Liver (tissue), 8 donors: ENCODE measurements at regions not wholly inside any gene's neighbourhood (a gene's known extent, or its start where the extent isn't known, plus 50 kb on each side); places are given as distances from the start of the nearest gene placed in this dataset.

Source experiments
- DNase-seq: peaks from one replicate; pipeline ENCODE4 v3.0.0-alpha.2; 2017; ENCODE audit warnings: low spot score
- H3K27ac ChIP-seq, 2 donors: one replicate each; pipeline ENCODE4 v1.7.0; 2013; ENCODE audit warnings: inconsistent platforms in 2 of 2, low read length in 2 of 2, control low read depth in 1 of 2, low read depth in 1 of 2, mild to moderate bottlenecking in 1 of 2
- H3K27me3 ChIP-seq, 4 donors: one replicate each; pipeline versions ENCODE4 v1.6.1 to v1.7.0; 2013; ENCODE audit warnings: low read length in 3 of 4, inconsistent platforms in 1 of 4, mild to moderate bottlenecking in 1 of 4, moderate library complexity in 1 of 4; ENCODE audit not compliant: control insufficient read depth in 4 of 4, insufficient read depth in 4 of 4
- H3K36me3 ChIP-seq, 4 donors: one replicate each; pipeline versions ENCODE4 v1.6.1 to v1.7.0; 2013; ENCODE audit warnings: low read length in 3 of 4, mild to moderate bottlenecking in 3 of 4, low read depth in 1 of 4, moderate library complexity in 1 of 4; ENCODE audit not compliant: control insufficient read depth in 4 of 4, insufficient read depth in 3 of 4
- H3K4me1 ChIP-seq, 4 donors: one replicate each; pipeline versions ENCODE4 v1.6.1 to v1.7.0; 2013; ENCODE audit warnings: low read length in 3 of 4, mild to moderate bottlenecking in 3 of 4, moderate library complexity in 1 of 4; ENCODE audit not compliant: control insufficient read depth in 4 of 4, insufficient read depth in 4 of 4
- H3K4me3 ChIP-seq, 3 donors: one replicate each; pipeline versions ENCODE4 v1.6.1 to v1.7.0; 2013; ENCODE audit warnings: low read length in 3 of 3, control low read depth in 1 of 3, low read depth in 1 of 3, mild to moderate bottlenecking in 1 of 3
- H3K9ac ChIP-seq, 2 donors: one replicate each; pipeline ENCODE4 v1.7.0; 2013; ENCODE audit warnings: low read length in 2 of 2, mild to moderate bottlenecking in 2 of 2, moderate library complexity in 2 of 2, control low read depth in 1 of 2, low read depth in 1 of 2
- H3K9me3 ChIP-seq, 4 donors: one replicate each; pipeline versions ENCODE4 v1.6.1 to v1.7.0; 2013; ENCODE audit warnings: low read length in 3 of 4; ENCODE audit not compliant: control insufficient read depth in 4 of 4
- ATF3 ChIP-seq: IDR thresholded peaks from 2 replicates; pipeline ENCODE4 v1.6.1; 2016; ENCODE audit warnings: antibody characterized with exemption
- CTCF ChIP-seq: fragments of 150-350 bp; IDR thresholded peaks from 2 replicates; pipeline ENCODE4 v1.5.1; 2017; ENCODE audit warnings: improper control_type of control experiment, low read depth, low read length; ENCODE audit not compliant: missing input control
- FOXA2 ChIP-seq: IDR thresholded peaks from 2 replicates; pipeline ENCODE4 v1.6.1; 2016; ENCODE audit warnings: antibody characterized with exemption
- HNF4A ChIP-seq, 2 donors: conservative IDR thresholded peaks; 2 replicates each; pipeline ENCODE4 v1.6.1; 2016; ENCODE audit warnings: antibody characterized with exemption in 2 of 2, mild to moderate bottlenecking in 2 of 2
- HNF4G ChIP-seq: IDR thresholded peaks from 2 replicates; pipeline ENCODE4 v1.6.1; 2016; ENCODE audit warnings: antibody characterized with exemption
- JUND ChIP-seq, 2 donors: IDR thresholded peaks; 2 replicates each; pipeline ENCODE4 v1.6.1; 2016; ENCODE audit warnings: antibody characterized with exemption in 2 of 2
- MAX ChIP-seq: IDR thresholded peaks from 2 replicates; pipeline ENCODE4 v1.6.1; 2016; ENCODE audit warnings: antibody characterized with exemption
- RAD21 ChIP-seq, 2 donors: IDR thresholded peaks; 2 replicates each; pipeline ENCODE4 v1.6.1; 2016; ENCODE audit warnings: antibody characterized with exemption in 2 of 2, mild to moderate bottlenecking in 2 of 2
- REST ChIP-seq: IDR thresholded peaks from 2 replicates; pipeline ENCODE4 v1.6.1; 2016; ENCODE audit warnings: antibody characterized with exemption, mild to moderate bottlenecking
- RXRA ChIP-seq, 2 donors: IDR thresholded peaks; 2 replicates each; pipeline ENCODE4 v1.6.1; 2017 to 2018; ENCODE audit warnings: antibody characterized with exemption in 2 of 2, mild to moderate bottlenecking in 1 of 2
- SP1 ChIP-seq: IDR thresholded peaks from 2 replicates; pipeline ENCODE4 v1.6.1; 2018; ENCODE audit warnings: antibody characterized with exemption, mild to moderate bottlenecking
- TAF1 ChIP-seq: conservative IDR thresholded peaks from 2 replicates; pipeline ENCODE4 v1.6.1; 2016; ENCODE audit warnings: antibody characterized with exemption, mild to moderate bottlenecking
- ZBTB33 ChIP-seq: IDR thresholded peaks from 2 replicates; pipeline ENCODE4 v1.6.1; 2016; ENCODE audit warnings: antibody characterized with exemption
- WGBS: extraction: QIAGEN DNeasy Blood & Tissue Kit; methylation state at CpG from one replicate; pipeline ENCODE4 v1.1.7; 2013; 5-methylcytosine and 5-hydroxymethylcytosine counted together
- donor health status: healthy.
- donor health status: healthy.
- donor health status: healthy.
- donor health status: healthy.
- donor health status: healthy.

- Histone ChIP-seq H3K27me3 (peaks cover 0 to 7% (median 0%) of the 10 kb centered on the region in 4 donors), H3K9me3 (no peaks in the 10 kb centered on the region), H3K36me3 (no peaks in the 10 kb centered on the region), H3K4me3 (no peak overlapping the region), H3K27ac (no peak overlapping the region), H3K9ac (no peak overlapping the region), H3K4me1 (no peaks in the 10 kb centered on the region)
- TF ChIP-seq SP1 (no peak), ATF3 (no peak), RAD21 (IDR thresholded peaks at IDR 0.05) (no peak), ZBTB33 (no peak), CTCF (no peak), HNF4A (conservative IDR thresholded peaks at IDR 0.05) (no peak), RXRA (IDR thresholded peaks at IDR 0.05) (no peak)
- no peak for DNase-seq
- WGBS, result 76% methylated on average over 1 of the region's 1 CpG
Observed at GRCh38 chr10:125484035-125484732, 198.8 kb downstream of the TEX36 start.

GRCh38 chr10:125482637-125483036 is 200.3 kb downstream of the TEX36 start:
- H3K4me3 ChIP-seq, result no peak overlapping the region
- H3K4me1 ChIP-seq, result no peaks in the 10 kb centered on the region
- H3K27me3 ChIP-seq, result peaks cover 0 to 7% (median 0%) of the 10 kb centered on the region in 4 donors
- no peak overlapping the region for H3K27ac ChIP-seq
- DNase-seq, result no peak
- H3K9ac ChIP-seq, result no peak overlapping the region
- no peak for TF ChIP-seq HNF4G
- no peak for TF ChIP-seq JUND (IDR thresholded peaks at IDR 0.05)
- TF ChIP-seq FOXA2, result no peak
- TF ChIP-seq TAF1, result no peak
- TF ChIP-seq RXRA (IDR thresholded peaks at IDR 0.05), result no peak
- TF ChIP-seq ZBTB33, result no peak
- TF ChIP-seq HNF4A (conservative IDR thresholded peaks at IDR 0.05), result no peak
- TF ChIP-seq MAX, result no peak
- no peak for TF ChIP-seq RAD21 (IDR thresholded peaks at IDR 0.05)
- no peak for TF ChIP-seq REST
- H3K9me3 ChIP-seq, result no peaks in the 10 kb centered on the region
- H3K36me3 ChIP-seq, result no peaks in the 10 kb centered on the region
- 66% methylated on average over 5 of the region's 5 CpGs for WGBS
